ENCODE measurements at regions not wholly inside any gene's neighbourhood (a gene's known extent, or its start where the extent isn't known, plus 50 kb on each side); places are given as distances from the start of the nearest gene placed in this dataset.

DNA sequence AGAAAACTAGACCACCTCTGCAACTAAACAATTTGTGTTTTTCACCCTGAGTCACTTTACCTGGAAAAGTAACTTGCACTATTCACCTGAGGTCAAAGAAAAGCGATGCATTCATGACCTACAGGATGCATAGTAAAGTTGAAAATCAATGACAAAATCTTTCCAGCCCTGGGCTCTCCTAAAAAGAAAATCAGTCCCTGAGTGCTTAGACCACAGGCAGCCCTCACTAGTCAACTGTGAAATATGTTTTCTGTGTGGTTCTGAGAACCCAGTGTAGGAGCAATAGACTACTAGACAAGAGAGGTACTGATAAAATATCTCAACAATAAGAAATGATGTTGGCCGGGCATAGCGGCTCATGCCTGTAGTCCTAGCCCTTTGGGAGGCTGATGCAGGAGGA is 133.1 kb downstream of the TXNL1 start:
- no peak for TF ChIP-seq SIN3A (IDR thresholded peaks at IDR 0.05; ENCODE audit: borderline replicate concordance, insufficient read depth, low read length)
- no peak for TF ChIP-seq POLR2AphosphoS5 (IDR thresholded peaks at IDR 0.05; ENCODE audit: low read depth, low read length)
- TF ChIP-seq TAF1 (IDR thresholded peaks at IDR 0.05; ENCODE audit: borderline replicate concordance, insufficient read depth, low read length) = no peak
- TF ChIP-seq, protein P1, sequence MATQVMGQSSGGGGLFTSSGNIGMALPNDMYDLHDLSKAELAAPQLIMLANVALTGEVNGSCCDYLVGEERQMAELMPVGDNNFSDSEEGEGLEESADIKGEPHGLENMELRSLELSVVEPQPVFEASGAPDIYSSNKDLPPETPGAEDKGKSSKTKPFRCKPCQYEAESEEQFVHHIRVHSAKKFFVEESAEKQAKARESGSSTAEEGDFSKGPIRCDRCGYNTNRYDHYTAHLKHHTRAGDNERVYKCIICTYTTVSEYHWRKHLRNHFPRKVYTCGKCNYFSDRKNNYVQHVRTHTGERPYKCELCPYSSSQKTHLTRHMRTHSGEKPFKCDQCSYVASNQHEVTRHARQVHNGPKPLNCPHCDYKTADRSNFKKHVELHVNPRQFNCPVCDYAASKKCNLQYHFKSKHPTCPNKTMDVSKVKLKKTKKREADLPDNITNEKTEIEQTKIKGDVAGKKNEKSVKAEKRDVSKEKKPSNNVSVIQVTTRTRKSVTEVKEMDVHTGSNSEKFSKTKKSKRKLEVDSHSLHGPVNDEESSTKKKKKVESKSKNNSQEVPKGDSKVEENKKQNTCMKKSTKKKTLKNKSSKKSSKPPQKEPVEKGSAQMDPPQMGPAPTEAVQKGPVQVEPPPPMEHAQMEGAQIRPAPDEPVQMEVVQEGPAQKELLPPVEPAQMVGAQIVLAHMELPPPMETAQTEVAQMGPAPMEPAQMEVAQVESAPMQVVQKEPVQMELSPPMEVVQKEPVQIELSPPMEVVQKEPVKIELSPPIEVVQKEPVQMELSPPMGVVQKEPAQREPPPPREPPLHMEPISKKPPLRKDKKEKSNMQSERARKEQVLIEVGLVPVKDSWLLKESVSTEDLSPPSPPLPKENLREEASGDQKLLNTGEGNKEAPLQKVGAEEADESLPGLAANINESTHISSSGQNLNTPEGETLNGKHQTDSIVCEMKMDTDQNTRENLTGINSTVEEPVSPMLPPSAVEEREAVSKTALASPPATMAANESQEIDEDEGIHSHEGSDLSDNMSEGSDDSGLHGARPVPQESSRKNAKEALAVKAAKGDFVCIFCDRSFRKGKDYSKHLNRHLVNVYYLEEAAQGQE (IDR thresholded peaks at IDR 0.05; ENCODE audit: insufficient read depth in 1 of 2, low read depth in 2 of 2, low read length in 2 of 2) = no peak

Data from PFSK-1 (cell line).